ENCODE measurements at regions not wholly inside any gene's neighbourhood (a gene's known extent, or its start where the extent isn't known, plus 50 kb on each side); places are given as distances from the start of the nearest gene placed in this dataset.

DNA sequence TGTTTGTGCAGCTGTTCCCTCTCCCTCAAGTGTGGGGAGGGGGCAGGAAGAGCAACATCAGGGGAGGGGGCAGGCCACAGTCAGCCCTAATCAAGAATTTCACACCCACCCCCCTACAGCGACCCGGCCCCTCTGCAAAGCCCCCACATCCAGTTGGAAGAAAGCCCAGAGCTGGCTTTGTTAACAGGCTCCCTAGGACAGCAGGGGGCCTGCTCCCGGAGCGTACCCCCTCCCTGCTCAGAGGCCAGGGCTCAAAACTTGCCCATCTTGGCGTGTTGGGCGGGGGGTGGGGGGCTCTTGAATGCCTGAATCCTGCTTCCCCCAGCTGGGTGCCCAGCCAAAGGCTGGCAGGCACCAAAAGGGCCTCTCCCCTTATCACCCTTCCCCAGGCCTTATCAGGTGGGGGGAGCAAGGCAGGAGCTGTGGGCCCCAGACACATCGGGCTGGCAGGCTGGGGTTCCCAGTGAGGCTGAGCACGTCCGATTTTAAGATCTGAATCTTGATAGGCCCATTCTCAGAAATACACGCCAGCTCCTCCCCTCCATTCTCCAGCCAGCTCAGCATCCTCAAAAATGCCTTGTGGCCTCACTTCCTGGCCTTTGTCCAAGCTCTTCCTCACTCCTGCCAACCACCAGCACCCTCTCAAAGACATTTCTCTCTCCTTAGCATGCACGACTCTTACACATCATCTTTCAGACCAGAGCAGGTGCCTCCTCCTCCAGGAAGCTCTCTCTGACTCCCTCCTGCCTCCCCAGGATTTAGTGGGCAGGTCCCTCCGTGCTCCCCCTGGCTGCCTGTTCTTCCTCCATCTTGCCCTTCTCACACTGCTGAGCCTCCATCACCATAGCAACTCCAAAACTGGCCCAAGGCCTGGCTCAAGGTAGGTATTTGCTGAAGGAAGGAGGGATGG lies 384.8 kb downstream of the MN1 start:
- TF ChIP-seq POLR2A (IDR thresholded peaks at IDR 0.05): no peak
- TF ChIP-seq, protein P1, sequence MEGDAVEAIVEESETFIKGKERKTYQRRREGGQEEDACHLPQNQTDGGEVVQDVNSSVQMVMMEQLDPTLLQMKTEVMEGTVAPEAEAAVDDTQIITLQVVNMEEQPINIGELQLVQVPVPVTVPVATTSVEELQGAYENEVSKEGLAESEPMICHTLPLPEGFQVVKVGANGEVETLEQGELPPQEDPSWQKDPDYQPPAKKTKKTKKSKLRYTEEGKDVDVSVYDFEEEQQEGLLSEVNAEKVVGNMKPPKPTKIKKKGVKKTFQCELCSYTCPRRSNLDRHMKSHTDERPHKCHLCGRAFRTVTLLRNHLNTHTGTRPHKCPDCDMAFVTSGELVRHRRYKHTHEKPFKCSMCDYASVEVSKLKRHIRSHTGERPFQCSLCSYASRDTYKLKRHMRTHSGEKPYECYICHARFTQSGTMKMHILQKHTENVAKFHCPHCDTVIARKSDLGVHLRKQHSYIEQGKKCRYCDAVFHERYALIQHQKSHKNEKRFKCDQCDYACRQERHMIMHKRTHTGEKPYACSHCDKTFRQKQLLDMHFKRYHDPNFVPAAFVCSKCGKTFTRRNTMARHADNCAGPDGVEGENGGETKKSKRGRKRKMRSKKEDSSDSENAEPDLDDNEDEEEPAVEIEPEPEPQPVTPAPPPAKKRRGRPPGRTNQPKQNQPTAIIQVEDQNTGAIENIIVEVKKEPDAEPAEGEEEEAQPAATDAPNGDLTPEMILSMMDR (IDR thresholded peaks at IDR 0.05): no peak

Data from prostate gland (tissue), 2 donors.